IMR-90 (cell line): ENCODE measurements at regions not wholly inside any gene's neighbourhood (a gene's known extent, or its start where the extent isn't known, plus 50 kb on each side); places are given as distances from the start of the nearest gene placed in this dataset.

Experiments
- BHLHE40 ChIP-seq: fragments of 150-350 bp; IDR thresholded peaks from 2 replicates; pipeline ENCODE4 v1.6.1; 2016; ENCODE audit warnings: mild to moderate bottlenecking, low read depth, low read length
- CEBPB ChIP-seq: IDR thresholded peaks from 2 replicates; pipeline ENCODE4 v1.6.1; 2012; ENCODE audit warnings: low read depth, low read length, improper control_type of control experiment
- CHD1 ChIP-seq: IDR thresholded peaks from 2 replicates; pipeline ENCODE4 v1.6.1; 2012; ENCODE audit warnings: low read depth, low read length, improper control_type of control experiment
- CTCF ChIP-seq: conservative IDR thresholded peaks from 2 replicates; pipeline ENCODE4 v1.5.1; 2012; ENCODE audit warnings: mild to moderate bottlenecking, low read depth, low read length, improper control_type of control experiment
- ELK1 ChIP-seq: fragments of 150-350 bp; IDR thresholded peaks from 2 replicates; pipeline ENCODE4 v1.6.1; 2016; ENCODE audit warnings: low read depth, mild to moderate bottlenecking, low read length, moderate library complexity, borderline replicate concordance
- FOS ChIP-seq: fragments of 150-350 bp; IDR thresholded peaks from 2 replicates; pipeline ENCODE4 v1.6.1; 2016; ENCODE audit warnings: low read depth, low read length
- MAFK ChIP-seq: IDR thresholded peaks from 2 replicates; pipeline ENCODE4 v1.6.1; 2012; ENCODE audit warnings: low read depth, low read length, improper control_type of control experiment
- MAZ ChIP-seq: IDR thresholded peaks from 2 replicates; pipeline ENCODE4 v1.6.1; 2012; ENCODE audit warnings: low read depth, mild to moderate bottlenecking, low read length, improper control_type of control experiment, moderate library complexity, borderline replicate concordance
- MXI1 ChIP-seq: IDR thresholded peaks from 2 replicates; pipeline ENCODE4 v1.6.1; 2012; ENCODE audit warnings: low read depth, mild to moderate bottlenecking, low read length, moderate library complexity, borderline replicate concordance
- POLR2A ChIP-seq: IDR thresholded peaks from 2 replicates; pipeline ENCODE4 v1.6.1; 2012; ENCODE audit warnings: mild to moderate bottlenecking, low read depth, low read length
- RAD21 ChIP-seq: IDR thresholded peaks from 2 replicates; pipeline ENCODE4 v1.6.1; 2012; ENCODE audit warnings: low read length, improper control_type of control experiment
- RFX5 ChIP-seq: IDR thresholded peaks from 2 replicates; pipeline ENCODE4 v1.8.0; 2012; ENCODE audit warnings: low read depth, mild to moderate bottlenecking, low read length, moderate library complexity
- SMC3 ChIP-seq: fragments of 150-350 bp; IDR thresholded peaks from 2 replicates; pipeline ENCODE4 v1.6.1; 2016; ENCODE audit warnings: low read depth, mild to moderate bottlenecking, antibody characterized with exemption, low read length, moderate library complexity
- USF2 ChIP-seq: fragments of 150-350 bp; IDR thresholded peaks from 2 replicates; pipeline ENCODE4 v1.6.1; 2017; ENCODE audit warnings: mild to moderate bottlenecking, antibody characterized with exemption, low read length, low read depth

- TF ChIP-seq CTCF (no peak), MAZ (no peak), POLR2A (no peak), USF2 (no peak), RFX5 (no peak), RAD21 (no peak), SMC3 (no peak), ELK1 (no peak), FOS (no peak), MAFK (no peak), MXI1 (no peak), BHLHE40 (no peak), CEBPB (no peak), CHD1 (no peak)
These were observed 856.6 kb downstream of the MAT2B start for GRCh38 chr5:164361986-164362385.
